CD4-positive, alpha-beta T cell (primary cell): ENCODE measurements at regions not wholly inside any gene's neighbourhood (a gene's known extent, or its start where the extent isn't known, plus 50 kb on each side); places are given as distances from the start of the nearest gene placed in this dataset.

Experiments used
- ATAC-seq: fragments of 200-7000 bp; cut with Tn5 transposase; one replicate; pipeline ENCODE4 v1.10.0; 2022; ENCODE audit warnings: mild to moderate bottlenecking; ENCODE audit not compliant: poor library complexity
- CTCF ChIA-PET: fragments of 350-600 bp; sonication (Branson Sonifier 250); formaldehyde crosslinking; loops from one replicate; lab custom pipeline; 2021; ENCODE audit warnings: antibody characterized with exemption, inconsistent platforms; lab: Charles Lee
- POLR2A ChIA-PET: fragments of 350-600 bp; sonication (Branson Sonifier 250); formaldehyde crosslinking; loops from one replicate; lab custom pipeline; 2021; ENCODE audit warnings: antibody characterized with exemption, inconsistent platforms; lab: Charles Lee
- DNase-seq, 14 experiments: peaks; one replicate each; pipeline ENCODE4 v3.0.0-alpha.2; 2013 to 2020; ENCODE audit warnings: mixed read lengths in 2 of 14
- H3K27ac ChIP-seq, 2 donors: one replicate each; pipeline versions ENCODE4 v1.5.1 to v1.7.0; 2013; ENCODE audit warnings: low read length in 2 of 2, low read depth in 1 of 2, mild to moderate bottlenecking in 1 of 2
- H3K27me3 ChIP-seq, 2 experiments: 1 replicate in 1 of 2; 2 replicates in 1 of 2; pipeline versions ENCODE4 v1.6.1 to v1.7.0; 2013; ENCODE audit warnings: low read length in 2 of 2, control low read depth in 1 of 2, mild to moderate bottlenecking in 1 of 2, moderate library complexity in 1 of 2; ENCODE audit not compliant: insufficient read depth in 2 of 2, control insufficient read depth in 1 of 2
- H3K36me3 ChIP-seq: one replicate; pipeline ENCODE4 v1.6.1; 2013; ENCODE audit warnings: low read length, control low read depth; ENCODE audit not compliant: insufficient read depth
- H3K4me1 ChIP-seq: one replicate; pipeline ENCODE4 v1.6.1; 2013; ENCODE audit warnings: low read length, control low read depth; ENCODE audit not compliant: insufficient read depth
- H3K4me3 ChIP-seq: one replicate; pipeline ENCODE4 v1.5.1; 2013; ENCODE audit warnings: mild to moderate bottlenecking, low read length, moderate library complexity
- H3K9me3 ChIP-seq, 2 experiments: 1 replicate in 1 of 2; 2 replicates in 1 of 2; pipeline versions ENCODE4 v1.6.1 to v1.7.0; 2013; ENCODE audit warnings: low read length in 2 of 2, mild to moderate bottlenecking in 2 of 2, control low read depth in 1 of 2, moderate library complexity in 1 of 2; ENCODE audit not compliant: control insufficient read depth in 1 of 2, insufficient read depth in 1 of 2
- H3K27ac Mint-ChIP-seq: one replicate; pipeline ENCODE4 v1.8.0; 2020; ENCODE audit warnings: mixed read lengths
- H3K27me3 Mint-ChIP-seq: one replicate; pipeline ENCODE4 v1.8.0; 2021; ENCODE audit warnings: mixed read lengths
- H3K36me3 Mint-ChIP-seq: one replicate; pipeline ENCODE4 v1.8.0; 2021; ENCODE audit warnings: low read depth, mixed read lengths
- H3K4me1 Mint-ChIP-seq: one replicate; pipeline ENCODE4 v1.8.0; 2021; ENCODE audit warnings: low read depth, mixed read lengths
- H3K4me3 Mint-ChIP-seq: one replicate; pipeline ENCODE4 v1.8.0; 2020; ENCODE audit warnings: mild to moderate bottlenecking, mixed read lengths
- H3K9me3 Mint-ChIP-seq: one replicate; pipeline ENCODE4 v1.8.0; 2020; ENCODE audit warnings: mixed read lengths
- CTCF ChIP-seq: fragments of 200-600 bp; IDR thresholded peaks from one replicate; pipeline ENCODE4 v1.8.0; 2022; ENCODE audit warnings: antibody characterized with exemption, mild to moderate bottlenecking
- intact Hi-C, 2 experiments: fragments of 100-400 bp; cut with DNase I in 1 of 2; cut with micrococcal nuclease in 1 of 2; formaldehyde crosslinking; loops; one replicate each; pipeline versions ENCODE4 v1.15.1 to v1.9.0; 2023 to 2025; cut with DNase I, micrococcal nuclease

- Mint-ChIP-seq H3K36me3 (no peaks in the 10 kb centered on the region), H3K4me1 (no peaks in the 10 kb centered on the region), H3K9me3 (no peaks in the 10 kb centered on the region), H3K27ac (no peak overlapping the region), H3K27me3 (peaks cover 18% of the 10 kb centered on the region), H3K4me3 (no peak overlapping the region)
- ChIA-PET POLR2A (no interaction called here), CTCF (no interaction called here)
- Histone ChIP-seq H3K4me3 (no peak overlapping the region), H3K9me3 (no peaks in the 10 kb centered on the region), H3K27ac (no peak overlapping the region), H3K36me3 (no peaks in the 10 kb centered on the region), H3K4me1 (no peaks in the 10 kb centered on the region), H3K27me3 (peaks cover 0 to 2% of the 10 kb centered on the region in 2 experiments)
- no peak for ATAC-seq
- intact Hi-C loops = no loop called here
- no peak for DNase-seq
- TF ChIP-seq CTCF = no peak
Measured at GRCh38 chr5:74382123-74382855, 258.2 kb downstream of the ENC1 start.

- Histone ChIP-seq H3K9me3 (no peaks in the 10 kb centered on the region), H3K27me3 (peaks cover 0 to 2% of the 10 kb centered on the region in 2 experiments), H3K4me1 (no peaks in the 10 kb centered on the region), H3K4me3 (no peak overlapping the region), H3K36me3 (no peaks in the 10 kb centered on the region), H3K27ac (no peak overlapping the region)
- Mint-ChIP-seq H3K36me3 (no peaks in the 10 kb centered on the region), H3K9me3 (no peaks in the 10 kb centered on the region), H3K27me3 (peaks cover 18% of the 10 kb centered on the region), H3K4me1 (no peaks in the 10 kb centered on the region), H3K4me3 (no peak overlapping the region), H3K27ac (no peak overlapping the region)
- POLR2A ChIA-PET = no interaction called here
- TF ChIP-seq CTCF = no peak
- intact Hi-C loops = no loop called here
- DNase-seq (no peak), ATAC-seq (no peak)
- CTCF ChIA-PET = no interaction called here
Measured at GRCh38 chr5:74380193-74380592, 260.3 kb downstream of the ENC1 start.

- Mint-ChIP-seq H3K9me3 (no peaks in the 10 kb centered on the region), H3K27me3 (peaks cover 14% of the 10 kb centered on the region), H3K36me3 (no peaks in the 10 kb centered on the region), H3K4me3 (no peak overlapping the region), H3K4me1 (no peaks in the 10 kb centered on the region), H3K27ac (no peak overlapping the region)
- TF ChIP-seq CTCF = no peak
- Histone ChIP-seq H3K27me3 (peaks cover 0 to 2% of the 10 kb centered on the region in 2 experiments), H3K9me3 (no peaks in the 10 kb centered on the region), H3K27ac (no peak overlapping the region), H3K4me3 (no peak overlapping the region), H3K4me1 (no peaks in the 10 kb centered on the region), H3K36me3 (no peaks in the 10 kb centered on the region)
- CTCF ChIA-PET = interaction anchor here (0.9 kb wide), 1 partner anchor 13 kb away, joined by 3 read pairs; no protein-coding TSS in a partner anchor
- no peak for DNase-seq
- intact Hi-C loops = no loop called here
- POLR2A ChIA-PET = no interaction called here
- ATAC-seq = no peak
Measured at GRCh38 chr5:74378464-74378863, 262.1 kb downstream of the ENC1 start.
